Muscle layer of duodenum (tissue), 2 donors: ENCODE measurements at regions not wholly inside any gene's neighbourhood (a gene's known extent, or its start where the extent isn't known, plus 50 kb on each side); places are given as distances from the start of the nearest gene placed in this dataset.

Experiments
- H3K27ac ChIP-seq: one replicate; pipeline ENCODE4 v1.7.0; 2013; ENCODE audit warnings: mild to moderate bottlenecking, low read length
- H3K27me3 ChIP-seq: one replicate; pipeline ENCODE4 v1.7.0; 2013; ENCODE audit warnings: low read depth, mild to moderate bottlenecking, control low read depth, low read length
- H3K36me3 ChIP-seq, 2 donors: one replicate each; pipeline ENCODE4 v1.7.0; 2013; ENCODE audit warnings: low read length in 2 of 2, control low read depth in 1 of 2, mild to moderate bottlenecking in 1 of 2; ENCODE audit not compliant: insufficient read depth in 2 of 2, control insufficient read depth in 1 of 2
- H3K4me1 ChIP-seq, 2 donors: one replicate each; pipeline ENCODE4 v1.7.0; 2013; ENCODE audit warnings: low read length in 2 of 2, mild to moderate bottlenecking in 2 of 2, control low read depth in 1 of 2, moderate library complexity in 1 of 2; ENCODE audit not compliant: insufficient read depth in 2 of 2, control insufficient read depth in 1 of 2
- H3K4me3 ChIP-seq, 2 donors: one replicate each; pipeline ENCODE4 v1.7.0; 2013; ENCODE audit warnings: low read length in 2 of 2, low read depth in 1 of 2, mild to moderate bottlenecking in 1 of 2
- H3K9me3 ChIP-seq, 2 donors: one replicate each; pipeline ENCODE4 v1.7.0; 2013; ENCODE audit warnings: low read length in 2 of 2, control low read depth in 1 of 2, mild to moderate bottlenecking in 1 of 2; ENCODE audit not compliant: control insufficient read depth in 1 of 2
- donor health status: healthy.

DNA sequence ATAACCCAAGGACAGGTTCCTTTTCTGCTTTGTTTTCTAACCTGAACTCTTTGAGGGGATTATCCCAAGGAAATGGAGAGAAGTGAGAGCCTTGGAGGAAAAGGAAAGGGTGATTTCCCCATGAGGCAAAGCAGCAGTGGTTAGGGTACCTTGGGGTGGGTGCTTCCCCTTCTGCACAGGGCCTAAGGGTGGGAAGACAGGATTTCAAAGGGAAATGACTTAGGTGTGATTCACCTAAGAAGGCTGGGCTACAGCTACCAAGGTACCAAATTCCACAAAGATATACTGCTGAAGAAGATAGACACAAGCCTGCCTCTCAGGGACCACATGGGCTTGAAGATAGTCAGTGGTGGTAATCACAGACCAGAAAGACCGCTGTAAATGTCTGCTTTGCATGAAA, 325.3 kb upstream of the DPH6 start:
- H3K9me3 ChIP-seq = no peaks in the 10 kb centered on the region
- no peaks in the 10 kb centered on the region for H3K27me3 ChIP-seq
- no peaks in the 10 kb centered on the region for H3K4me1 ChIP-seq
- H3K4me3 ChIP-seq = no peak overlapping the region
- no peak overlapping the region for H3K27ac ChIP-seq
- no peaks in the 10 kb centered on the region for H3K36me3 ChIP-seq

DNA sequence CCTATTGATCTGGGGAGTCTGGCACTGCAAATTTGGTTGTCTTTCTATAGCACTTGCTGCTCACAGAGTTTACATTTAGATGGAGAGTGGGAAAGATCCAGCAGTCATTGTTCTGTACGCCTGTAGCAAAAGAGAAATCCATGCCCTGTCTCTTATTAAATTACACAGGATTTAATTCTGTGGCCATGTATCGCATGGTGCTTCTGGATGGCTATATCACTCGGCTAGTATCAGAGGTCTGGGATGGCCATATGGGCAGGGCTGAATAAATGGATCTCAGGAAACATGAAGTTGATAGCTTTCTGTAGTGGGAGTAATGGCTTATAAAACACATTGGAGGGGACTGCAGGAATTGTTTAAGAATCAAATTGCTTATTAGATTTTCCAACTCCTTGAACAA, 325.8 kb upstream of the DPH6 start:
- Histone ChIP-seq H3K4me3 (no peak overlapping the region), H3K27me3 (no peaks in the 10 kb centered on the region), H3K4me1 (peaks cover 0 to 3% of the 10 kb centered on the region in 2 donors), H3K9me3 (no peaks in the 10 kb centered on the region), H3K36me3 (no peaks in the 10 kb centered on the region), H3K27ac (no peak overlapping the region)

DNA sequence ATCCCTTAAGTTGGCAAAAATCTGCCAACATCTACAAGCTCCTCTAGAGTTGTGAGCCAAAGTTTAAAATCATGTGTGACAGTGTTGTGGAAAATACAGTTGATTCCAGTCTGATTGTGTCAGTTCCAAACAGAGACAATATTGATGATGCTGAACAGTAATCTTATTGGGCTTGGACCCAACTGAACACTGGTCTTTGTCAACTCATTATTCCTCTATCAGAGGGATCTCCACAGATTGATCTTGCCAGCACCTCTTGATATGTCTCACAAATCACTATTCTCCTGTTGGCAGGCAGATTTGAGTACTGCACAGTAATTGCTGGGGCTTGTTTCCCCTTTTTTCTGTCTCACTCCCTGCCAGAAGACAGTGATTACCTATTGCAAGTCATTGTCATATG, 326.6 kb upstream of the DPH6 start:
- Histone ChIP-seq H3K4me3 (no peak overlapping the region), H3K4me1 (peaks cover 0 to 8% of the 10 kb centered on the region in 2 donors), H3K36me3 (no peaks in the 10 kb centered on the region), H3K27ac (no peak overlapping the region), H3K27me3 (no peaks in the 10 kb centered on the region), H3K9me3 (no peaks in the 10 kb centered on the region)

DNA sequence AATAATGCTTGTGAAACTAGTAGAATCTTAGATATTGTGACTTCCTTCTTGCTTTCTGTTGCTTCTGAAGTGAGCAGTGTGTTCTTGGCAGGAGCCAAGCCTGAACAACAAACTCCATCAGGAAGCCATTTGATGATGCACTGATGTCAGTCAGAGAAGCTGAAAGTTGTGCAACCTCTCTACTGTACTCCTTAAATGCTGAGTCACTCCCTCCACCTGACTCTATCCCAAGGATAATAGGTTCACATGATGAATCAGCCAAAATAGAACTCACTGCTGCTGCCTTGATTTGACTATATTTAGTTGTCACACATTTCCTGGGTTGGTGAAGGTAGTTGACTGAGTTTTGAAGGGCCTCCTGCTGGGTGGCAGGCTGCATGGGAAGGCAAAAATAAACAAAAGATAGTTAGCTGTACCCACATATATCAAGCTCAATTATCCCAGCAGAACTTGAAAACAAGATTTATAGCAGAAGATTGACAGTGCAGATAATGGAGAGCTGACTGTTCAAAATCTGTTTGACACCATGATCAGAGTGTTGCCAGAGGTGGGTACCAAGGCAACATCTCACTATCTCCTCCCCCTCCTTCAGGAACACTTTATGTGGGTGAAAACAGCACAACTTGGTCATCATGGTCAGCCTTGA, 328.4 kb upstream of the DPH6 start:
- Histone ChIP-seq H3K36me3 (no peaks in the 10 kb centered on the region), H3K4me3 (no peak overlapping the region), H3K9me3 (no peaks in the 10 kb centered on the region), H3K4me1 (peaks cover 0 to 8% of the 10 kb centered on the region in 2 donors), H3K27ac (no peak overlapping the region), H3K27me3 (no peaks in the 10 kb centered on the region)

DNA sequence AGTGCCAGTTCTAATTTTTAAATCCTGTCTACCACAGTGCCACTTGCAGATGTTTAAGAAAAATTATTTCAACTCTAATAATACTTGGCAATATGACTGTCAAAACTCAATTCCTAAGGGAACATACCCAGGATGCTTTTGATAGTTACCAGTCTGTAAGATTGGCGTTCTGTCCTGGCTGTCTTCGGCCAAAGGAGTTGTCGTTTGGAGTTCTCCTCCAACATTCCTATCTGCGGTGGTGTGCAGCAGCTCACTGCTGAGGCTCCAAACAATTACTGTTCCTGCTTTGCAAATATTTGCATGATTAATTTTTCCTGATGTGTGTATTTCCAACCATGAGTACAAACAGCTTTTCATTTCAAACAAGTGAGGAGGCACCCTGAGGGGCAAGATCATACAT, 330.8 kb upstream of the DPH6 start:
- Histone ChIP-seq H3K4me1 (peaks cover 0 to 8% of the 10 kb centered on the region in 2 donors), H3K27me3 (no peaks in the 10 kb centered on the region), H3K36me3 (no peaks in the 10 kb centered on the region), H3K4me3 (no peak overlapping the region), H3K27ac (no peak overlapping the region), H3K9me3 (no peaks in the 10 kb centered on the region)

DNA sequence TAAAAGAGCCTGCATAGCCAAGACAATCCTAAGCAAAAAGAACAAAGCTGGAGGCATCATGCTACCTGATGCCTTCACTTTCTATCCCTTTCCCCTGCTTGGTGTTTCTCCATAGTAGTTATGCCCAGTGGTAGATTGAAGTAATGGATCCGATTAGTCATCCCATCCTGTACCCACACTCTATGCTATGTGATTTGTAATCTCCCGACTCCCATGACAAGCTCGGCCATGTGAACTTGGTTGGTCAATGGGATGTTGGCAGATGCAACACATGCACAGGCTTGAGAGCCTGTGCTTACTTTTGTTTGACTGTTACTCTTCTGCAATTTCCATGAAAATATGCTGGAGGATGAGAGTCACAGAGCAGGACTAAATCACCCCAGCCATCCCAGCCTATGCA, 334.9 kb upstream of the DPH6 start:
- Histone ChIP-seq H3K27ac (no peak overlapping the region), H3K36me3 (no peaks in the 10 kb centered on the region), H3K27me3 (no peaks in the 10 kb centered on the region), H3K9me3 (no peaks in the 10 kb centered on the region), H3K4me1 (peaks cover 0 to 8% of the 10 kb centered on the region in 2 donors), H3K4me3 (no peak overlapping the region)

DNA sequence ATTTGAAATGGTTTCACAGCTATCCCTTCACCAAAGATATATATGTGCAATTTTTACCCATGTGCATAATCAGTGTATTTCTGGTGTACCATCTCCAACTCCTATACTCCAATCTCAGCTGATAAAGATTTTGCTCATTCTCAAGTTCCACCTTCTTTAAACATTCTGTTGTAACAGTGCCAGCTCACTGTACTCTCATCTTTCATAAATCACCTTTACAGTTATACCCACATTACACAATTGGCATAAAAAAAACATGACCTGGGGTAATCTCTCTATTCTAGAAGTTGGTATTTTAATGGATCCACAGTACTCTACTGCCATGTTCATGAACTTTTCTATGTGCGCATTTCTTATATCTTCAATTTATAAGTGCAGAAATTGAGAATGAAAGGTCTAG, 339.9 kb upstream of the DPH6 start:
- Histone ChIP-seq H3K9me3 (no peaks in the 10 kb centered on the region), H3K27ac (no peak overlapping the region), H3K27me3 (no peaks in the 10 kb centered on the region), H3K36me3 (no peaks in the 10 kb centered on the region), H3K4me3 (no peak overlapping the region), H3K4me1 (no peaks in the 10 kb centered on the region)

DNA sequence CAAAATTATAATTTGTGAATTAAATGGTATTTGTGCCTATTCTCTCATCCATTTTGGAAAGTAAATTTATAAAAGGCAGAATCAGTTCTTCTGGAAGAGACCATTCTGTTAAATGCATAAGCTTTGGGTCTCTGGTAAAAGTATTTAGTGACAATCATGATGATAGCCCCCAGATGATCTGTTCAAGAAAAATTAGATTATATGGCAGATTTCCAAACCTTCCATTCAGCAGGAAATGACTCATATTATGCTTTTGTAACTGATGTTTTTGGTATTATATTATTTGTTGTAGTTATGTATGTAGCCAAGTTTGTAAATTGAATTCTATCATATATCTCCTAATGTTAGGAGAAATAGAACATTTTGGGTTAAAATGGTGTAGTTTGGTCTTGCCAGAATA, 340.8 kb upstream of the DPH6 start:
- H3K27me3 ChIP-seq = no peaks in the 10 kb centered on the region
- H3K36me3 ChIP-seq = no peaks in the 10 kb centered on the region
- no peak overlapping the region for H3K27ac ChIP-seq
- H3K4me1 ChIP-seq = no peaks in the 10 kb centered on the region
- no peaks in the 10 kb centered on the region for H3K9me3 ChIP-seq
- H3K4me3 ChIP-seq = no peak overlapping the region

DNA sequence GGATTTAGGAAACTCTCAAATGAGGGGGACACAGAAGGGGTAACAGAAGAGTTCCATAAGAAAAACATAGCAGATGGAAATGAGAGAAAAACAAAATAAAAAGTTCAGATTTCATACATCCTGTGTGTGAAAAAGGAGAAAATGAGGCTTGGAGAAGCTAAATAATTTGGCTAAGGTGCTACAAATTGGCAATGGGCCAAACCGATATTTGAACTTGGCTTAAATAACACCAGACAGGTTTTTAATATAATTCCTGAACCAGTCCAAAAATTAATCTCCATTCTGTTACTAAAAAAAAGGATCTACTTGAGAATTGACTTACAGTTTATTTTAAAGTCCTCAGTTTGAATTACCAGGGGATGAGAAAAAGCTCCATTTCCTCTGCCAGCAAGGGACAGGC, 342.9 kb upstream of the DPH6 start:
- no peak overlapping the region for H3K27ac ChIP-seq
- no peaks in the 10 kb centered on the region for H3K9me3 ChIP-seq
- no peaks in the 10 kb centered on the region for H3K36me3 ChIP-seq
- H3K4me3 ChIP-seq = no peak overlapping the region
- no peaks in the 10 kb centered on the region for H3K27me3 ChIP-seq
- H3K4me1 ChIP-seq = no peaks in the 10 kb centered on the region

DNA sequence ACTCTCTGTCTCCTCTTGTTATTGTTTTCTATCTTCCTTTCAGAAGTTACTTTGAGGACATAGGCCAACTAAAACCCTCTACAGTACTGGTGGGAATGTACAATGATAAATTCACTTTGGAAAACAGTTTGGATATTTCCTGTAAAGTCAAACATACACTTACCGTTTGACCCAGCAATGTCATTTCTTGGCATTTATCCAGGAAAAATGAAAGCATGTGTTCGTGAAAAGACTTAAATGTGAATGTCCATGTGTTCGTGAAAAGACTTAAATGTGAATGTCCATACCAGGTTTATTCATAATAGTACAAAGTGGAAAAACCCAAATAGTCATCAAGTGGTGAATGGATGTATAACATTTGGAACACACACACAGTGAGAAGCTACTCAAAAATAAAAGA, 361.5 kb upstream of the DPH6 start:
- H3K4me3 ChIP-seq = no peak overlapping the region
- H3K27ac ChIP-seq = no peak overlapping the region
- no peaks in the 10 kb centered on the region for H3K4me1 ChIP-seq
- H3K27me3 ChIP-seq = no peaks in the 10 kb centered on the region
- H3K36me3 ChIP-seq = no peaks in the 10 kb centered on the region
- no peaks in the 10 kb centered on the region for H3K9me3 ChIP-seq

DNA sequence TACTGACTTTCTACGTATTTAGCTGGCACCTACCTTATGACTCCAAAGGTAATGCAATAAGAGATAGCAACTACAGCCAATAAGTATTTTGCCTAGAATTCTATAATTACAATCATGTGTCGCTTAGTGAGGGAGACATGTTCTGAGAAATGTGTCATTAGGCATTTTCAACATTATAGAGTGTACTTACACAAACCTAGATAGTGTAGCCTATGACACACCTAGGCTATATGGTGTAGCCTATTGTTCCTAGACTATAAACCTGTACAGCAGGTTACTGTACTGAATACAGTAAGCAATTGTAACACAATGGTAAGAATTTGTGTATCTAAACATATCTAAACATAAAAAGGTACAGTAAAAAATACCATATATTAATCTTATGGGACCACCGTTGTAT, 363.4 kb upstream of the DPH6 start:
- H3K27me3 ChIP-seq = no peaks in the 10 kb centered on the region
- H3K4me1 ChIP-seq = no peaks in the 10 kb centered on the region
- H3K36me3 ChIP-seq = no peaks in the 10 kb centered on the region
- H3K4me3 ChIP-seq = no peak overlapping the region
- H3K27ac ChIP-seq = no peak overlapping the region
- peaks cover 0 to 4% of the 10 kb centered on the region in 2 donors for H3K9me3 ChIP-seq

DNA sequence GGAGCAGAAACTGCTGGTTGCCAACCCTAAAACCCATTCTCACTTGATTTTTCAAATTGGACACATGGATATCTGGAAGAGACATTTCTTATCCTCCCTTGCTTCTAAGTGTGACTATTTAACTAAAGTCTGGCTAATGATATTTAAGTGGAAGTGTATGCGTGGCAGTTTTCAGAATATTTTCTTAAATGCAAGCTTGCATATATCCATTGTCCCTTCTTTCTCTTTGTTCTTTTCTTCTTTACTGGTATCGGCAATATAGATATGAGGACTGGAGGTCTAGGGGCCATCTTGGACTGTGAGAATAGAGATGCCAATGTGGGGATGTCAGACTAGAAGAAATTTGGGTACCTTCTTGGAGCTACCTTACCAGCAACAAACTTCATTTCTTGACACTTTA, 364.3 kb upstream of the DPH6 start:
- Histone ChIP-seq H3K4me3 (no peak overlapping the region), H3K4me1 (no peaks in the 10 kb centered on the region), H3K9me3 (peaks cover 0 to 8% of the 10 kb centered on the region in 2 donors), H3K36me3 (no peaks in the 10 kb centered on the region), H3K27me3 (no peaks in the 10 kb centered on the region), H3K27ac (no peak overlapping the region)
